T47D (cell line): ENCODE measurements at regions not wholly inside any gene's neighbourhood (a gene's known extent, or its start where the extent isn't known, plus 50 kb on each side); places are given as distances from the start of the nearest gene placed in this dataset.
"Not testable (repeated sequence)": the region's sequence is repeated elsewhere in the genome, so short reads cannot be mapped to it uniquely, and the experiment has no call there.

Source experiments
- DNase-seq, 2 experiments: peaks; one replicate each; pipeline versions ENCODE4 v3.0.0 to v3.0.0-alpha.2; 2011 to 2012; ENCODE audit warnings: low read depth in 1 of 2, low spot score in 1 of 2
- JUND ChIP-seq: IDR thresholded peaks from 2 replicates; pipeline ENCODE4 v1.6.1; 2012; ENCODE audit warnings: low read depth
- in situ Hi-C: cut with HindIII; loops from 2 replicates; pipeline ENCODE4 v1.10.0; 2016; ENCODE audit warnings: low sequenced_read_pairs, low pct_unique_long_range_greater_than_20kb

DNA sequence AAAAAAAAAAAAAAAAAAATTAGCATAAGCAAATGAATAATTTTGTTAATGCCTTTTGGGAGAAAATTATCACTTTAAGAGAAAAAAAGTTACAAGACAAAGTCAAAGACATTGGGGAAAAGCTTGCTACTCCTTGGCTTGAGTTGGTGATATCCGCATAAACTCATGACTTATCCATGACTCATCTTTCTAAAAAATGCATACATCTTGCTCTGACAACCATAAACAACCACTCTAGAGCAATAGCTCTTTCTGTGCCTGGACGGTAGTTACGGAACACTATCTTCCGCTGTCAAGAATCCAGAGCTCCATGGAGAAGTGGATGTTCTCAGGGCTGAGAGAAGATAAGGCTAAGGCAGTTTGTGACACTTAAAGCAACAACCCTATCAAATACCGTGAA lies 281.1 kb upstream of the PFKP start:
- DNase-seq: no peak
- in situ Hi-C loops: no loop called here
- TF ChIP-seq JUND: no peak

DNA sequence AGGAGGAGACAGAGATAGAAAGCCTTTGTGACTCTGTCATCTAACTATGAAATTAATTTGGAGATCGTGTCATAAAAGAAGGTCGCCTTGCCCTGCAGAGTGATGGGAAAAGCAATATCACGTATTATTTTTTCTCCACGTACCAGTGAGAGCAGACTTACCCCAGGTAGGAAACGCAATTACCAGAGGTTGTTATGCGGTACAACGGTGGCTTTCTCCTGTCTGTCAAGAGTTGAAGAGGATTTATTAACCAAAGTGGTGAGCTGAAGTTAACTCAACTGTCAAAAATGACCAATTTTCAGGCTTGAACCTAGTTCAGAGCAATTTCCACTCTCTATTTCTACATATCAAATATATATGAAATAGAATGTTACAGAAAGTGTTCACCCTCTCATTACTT lies 282.6 kb upstream of the PFKP start:
- in situ Hi-C loops: no loop called here
- DNase-seq: no peak
- no peak for TF ChIP-seq JUND

DNA sequence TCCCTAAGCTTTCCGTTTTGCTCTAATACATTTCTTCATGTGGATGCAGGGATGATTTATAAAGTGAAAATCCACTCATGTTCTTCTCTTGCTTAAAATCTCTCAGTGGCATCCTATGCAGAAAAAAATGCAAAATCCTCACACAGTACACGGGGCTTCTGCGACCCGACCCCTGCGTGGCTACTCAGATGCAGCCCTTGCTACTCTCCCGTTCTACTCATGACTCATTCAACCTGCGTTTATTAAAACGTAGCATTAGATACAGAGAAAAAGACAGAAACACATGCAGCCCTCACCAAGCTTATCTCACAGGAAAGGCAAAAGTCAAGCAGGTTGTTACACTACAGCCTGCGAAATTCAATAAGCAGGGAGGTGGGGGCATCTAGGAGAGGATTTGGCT lies 284.4 kb upstream of the PFKP start:
- TF ChIP-seq JUND: no peak
- in situ Hi-C loops: no loop called here
- DNase-seq: no peak

DNA sequence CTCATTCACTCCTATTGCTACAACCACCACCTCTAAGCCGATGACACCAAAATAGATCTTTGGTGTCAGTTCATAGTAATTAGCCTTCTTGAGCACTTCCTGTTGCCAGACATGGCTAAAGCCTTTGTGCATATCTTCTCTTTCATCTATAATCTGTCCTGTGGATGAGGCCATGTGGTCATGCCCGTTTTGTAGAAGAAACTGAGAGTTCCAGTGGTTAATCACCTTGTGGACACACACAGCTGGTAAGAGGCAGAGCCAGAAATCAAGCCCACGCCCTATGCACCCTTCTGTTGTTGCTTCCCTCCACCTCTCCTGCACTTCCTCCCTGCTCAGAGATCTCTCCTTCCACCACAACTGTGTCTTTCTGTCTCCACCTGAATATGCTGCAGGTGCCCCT lies 285.1 kb upstream of the PFKP start:
- in situ Hi-C loops: no loop called here
- no peak for DNase-seq

DNA sequence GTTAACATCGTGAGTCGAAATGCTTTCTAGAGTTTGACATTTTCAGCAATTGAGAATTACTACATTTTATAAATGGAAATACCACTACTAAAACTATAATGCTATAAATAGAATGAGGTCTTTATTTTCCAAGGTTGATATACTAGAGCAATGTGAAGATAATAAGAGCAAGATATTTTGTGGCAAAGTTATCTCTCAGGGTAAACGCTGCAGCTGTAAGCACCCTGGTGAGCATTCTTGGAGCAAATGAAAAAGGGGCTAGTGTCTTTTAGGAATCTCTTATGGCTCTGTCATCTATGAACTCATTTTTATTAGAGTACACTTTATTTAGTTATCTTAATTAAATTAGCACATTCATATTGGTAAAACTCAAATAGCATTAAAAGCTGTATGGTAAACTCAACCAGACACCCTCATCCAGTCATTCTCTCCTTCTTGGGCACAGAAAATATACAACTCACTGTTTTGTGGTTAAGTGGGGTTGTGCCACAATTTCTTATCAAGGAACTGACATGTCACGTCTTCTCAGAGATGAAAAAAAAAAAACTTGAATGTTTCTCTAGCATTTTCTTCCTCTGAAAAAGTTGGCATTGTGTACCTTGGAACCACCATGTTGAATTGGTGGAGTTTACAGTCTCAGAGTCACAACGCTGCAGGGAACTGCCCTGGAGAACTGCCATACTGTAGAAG lies 289.5 kb upstream of the PFKP start:
- TF ChIP-seq JUND: no peak
- in situ Hi-C loops: no loop called here
- no peak for DNase-seq

More for the DNA sequence above, 285.1 kb upstream of the PFKP start:
- TF ChIP-seq JUND: no peak

DNA sequence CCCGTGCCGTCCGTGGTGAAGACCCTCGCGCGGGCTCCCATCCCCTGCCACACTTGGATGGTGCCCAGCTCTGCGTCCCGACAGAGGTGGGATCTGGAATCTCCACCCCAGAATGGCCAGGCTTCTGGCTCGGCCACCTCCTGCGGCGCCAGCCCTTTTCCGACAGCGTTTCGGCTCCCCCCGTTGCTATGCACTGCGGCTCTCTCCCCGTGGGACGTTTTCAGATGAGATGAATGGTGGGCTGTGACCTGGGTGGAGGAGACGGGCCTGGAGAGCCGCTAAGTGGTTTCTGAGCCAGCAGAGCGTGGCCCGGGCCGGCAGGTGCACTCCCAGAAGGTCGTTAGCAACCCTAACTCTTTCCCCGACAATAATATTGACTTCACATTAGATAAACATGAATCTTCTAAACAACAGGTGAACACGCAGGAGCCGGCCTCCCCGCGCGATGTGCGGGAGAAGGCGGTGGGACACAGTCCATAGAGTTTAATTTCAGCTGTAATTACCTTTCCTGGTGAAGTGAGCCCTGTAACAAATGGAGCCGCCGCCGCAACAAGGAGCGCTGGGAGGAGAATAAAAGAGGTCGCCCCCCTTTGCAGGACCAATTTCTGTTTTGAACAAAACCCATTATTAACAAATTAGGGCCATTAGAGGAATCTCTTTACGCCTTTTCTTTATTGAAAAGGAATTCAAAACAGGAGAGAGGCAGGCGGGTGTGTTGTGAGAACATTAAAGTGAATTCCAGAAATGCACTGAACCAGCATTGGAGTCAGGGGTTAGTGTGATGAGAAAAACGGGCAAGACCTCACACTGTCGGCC lies 294.3 kb upstream of the PFKP start:
- DNase-seq: no peak
- TF ChIP-seq JUND: no peak
- in situ Hi-C loops: no loop called here

DNA sequence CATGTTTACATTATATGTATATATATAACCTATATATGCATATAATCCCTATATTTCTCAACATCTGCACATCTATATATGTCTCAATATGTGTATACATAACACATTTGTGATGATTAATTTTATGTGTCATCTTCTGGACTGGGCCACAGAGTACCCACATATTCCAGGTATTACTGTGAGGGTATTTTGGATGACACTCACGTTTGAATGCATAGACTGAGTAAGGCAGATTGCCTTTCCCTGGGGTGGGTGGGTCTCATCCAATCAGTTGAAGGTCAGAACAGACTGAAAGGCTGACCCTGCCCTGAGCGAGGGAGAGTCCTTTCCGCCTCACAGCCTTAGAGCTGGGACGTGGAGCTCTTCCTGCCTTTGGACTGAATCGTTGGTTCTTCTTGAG lies 295.2 kb upstream of the PFKP start:
- in situ Hi-C loops: no loop called here
- DNase-seq: no peak
- no peak for TF ChIP-seq JUND

DNA sequence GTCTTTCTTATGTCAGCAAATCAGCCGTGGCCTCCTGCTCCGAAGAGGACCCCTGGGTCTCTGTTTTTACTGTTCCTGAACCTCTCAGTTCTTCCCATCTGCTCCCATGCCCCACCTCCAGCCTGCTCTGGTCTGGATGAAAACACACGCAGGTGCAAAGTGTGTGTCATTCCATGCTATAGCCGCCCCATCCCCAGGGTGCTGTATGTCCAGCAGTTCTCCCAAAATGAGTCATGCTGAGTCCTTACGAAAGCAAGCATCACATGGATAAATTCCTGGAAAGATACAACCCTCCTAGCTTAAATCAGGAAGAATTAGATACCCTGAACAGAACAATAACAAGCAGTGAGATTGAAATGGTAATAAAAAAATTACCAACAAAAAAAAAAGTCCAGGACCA lies 300.1 kb upstream of the PFKP start:
- DNase-seq, in situ Hi-C loops: not testable (repeated sequence)

DNA sequence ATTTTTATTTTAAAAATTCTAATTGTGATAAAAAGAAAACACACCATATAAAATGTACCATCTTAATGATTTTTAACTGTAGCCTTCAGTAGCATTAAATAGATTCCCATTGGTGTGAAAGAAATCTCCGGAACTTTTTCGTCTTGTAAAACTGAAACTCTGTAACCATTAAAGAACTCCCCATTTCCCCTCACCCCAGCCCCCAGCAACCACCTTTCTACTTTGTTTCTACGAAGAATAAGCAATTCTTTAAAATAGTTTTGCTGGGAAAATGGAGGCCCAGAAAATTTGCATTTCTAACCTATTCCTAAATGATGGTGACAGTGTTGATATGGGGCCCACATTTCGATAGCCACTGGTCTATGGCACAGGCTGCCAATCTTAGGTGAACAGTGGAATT lies 305.4 kb upstream of the PFKP start:
- TF ChIP-seq JUND: no peak
- no peak for DNase-seq
- in situ Hi-C loops: no loop called here

DNA sequence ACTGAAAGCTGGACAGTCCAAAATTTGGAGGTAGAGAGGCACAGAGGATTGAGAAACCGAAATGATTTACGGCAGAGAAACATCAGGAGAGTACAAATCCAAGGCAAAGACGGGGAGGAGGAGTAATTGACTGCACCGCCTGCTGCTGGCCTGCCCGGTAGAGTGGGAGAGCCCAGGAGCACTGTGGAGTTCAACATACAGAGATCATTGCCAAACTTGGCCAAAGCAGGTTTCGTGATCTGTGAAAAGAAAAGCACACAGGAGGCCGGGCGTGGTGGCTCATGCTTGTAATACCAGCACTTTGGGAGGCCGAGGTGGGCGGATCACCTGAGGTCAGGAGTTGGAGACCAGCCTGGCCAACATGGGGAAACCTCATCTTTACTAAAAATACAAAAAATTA lies 306.0 kb upstream of the PFKP start:
- in situ Hi-C loops: no loop called here
- DNase-seq: peak in 1 of 2 experiments; percentile 15
- TF ChIP-seq JUND: no peak

DNA sequence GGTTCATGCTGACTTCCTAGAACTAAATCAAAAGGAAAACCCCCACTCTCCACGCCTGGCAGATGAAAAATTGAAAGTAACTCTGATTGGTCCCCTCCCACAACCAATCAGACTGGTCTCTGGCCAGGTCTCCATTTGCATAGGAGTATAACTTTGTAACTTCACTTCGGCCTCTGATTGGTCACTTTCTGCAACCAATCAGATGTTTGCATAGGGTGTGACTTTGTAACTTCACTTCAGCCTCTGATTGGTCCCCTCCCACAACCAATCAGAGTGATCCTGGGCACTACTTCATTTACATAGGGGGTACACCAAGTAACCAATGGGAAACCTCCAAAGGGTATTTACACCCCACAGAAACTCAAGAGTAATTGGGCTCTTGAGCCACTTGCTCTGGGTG lies 306.6 kb upstream of the PFKP start:
- DNase-seq: peak in 1 of 2 experiments; percentile 57
- in situ Hi-C loops: no loop called here
- no peak for TF ChIP-seq JUND

DNA sequence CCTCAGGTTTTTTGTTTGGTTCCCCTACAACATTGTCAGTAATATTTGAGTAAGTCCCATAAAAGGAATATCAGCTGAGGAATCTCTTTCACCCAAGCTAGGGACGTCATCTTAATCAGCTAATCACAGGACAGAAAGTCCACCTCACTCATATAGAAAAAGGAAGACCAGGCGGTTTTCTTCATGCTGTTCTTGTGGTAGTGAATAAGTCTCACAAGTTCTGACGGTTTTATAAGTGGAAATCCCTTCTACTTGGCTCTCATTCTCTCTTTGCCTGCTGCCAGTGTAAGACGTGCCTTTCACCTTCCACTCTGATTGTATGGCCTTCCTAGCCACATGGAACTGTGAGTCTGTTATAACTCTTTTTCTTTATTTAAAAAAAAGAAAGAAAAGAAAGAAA lies 308.1 kb upstream of the PFKP start:
- in situ Hi-C loops: no loop called here
- DNase-seq: no peak
- no peak for TF ChIP-seq JUND

DNA sequence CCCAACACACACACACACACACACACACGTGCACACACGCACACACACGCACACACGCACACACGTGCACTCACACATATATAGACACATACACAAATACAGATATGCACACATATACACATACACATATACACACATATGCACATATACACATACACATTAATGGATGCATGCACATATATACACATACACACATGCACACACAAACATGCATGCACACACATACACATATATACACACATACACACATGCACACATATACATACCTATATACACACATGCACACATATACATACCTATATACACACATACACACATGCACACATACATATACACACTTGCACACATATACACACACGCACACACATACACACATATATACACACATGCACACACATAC lies 312.4 kb upstream of the PFKP start:
- no peak for TF ChIP-seq JUND
- no peak for DNase-seq
- in situ Hi-C loops: no loop called here
